RWPE2 (cell line): ENCODE measurements at regions not wholly inside any gene's neighbourhood (a gene's known extent, or its start where the extent isn't known, plus 50 kb on each side); places are given as distances from the start of the nearest gene placed in this dataset.

Experiments used
- ATAC-seq: fragments of 200-7000 bp; cut with Tn5 transposase; 3 replicates; pipeline ENCODE4 v1.9.1; 2021; ENCODE audit warnings: low read depth
- DNase-seq: peaks from one replicate; pipeline ENCODE4 v3.0.0-alpha.2; 2020; ENCODE audit warnings: low spot score
- H3K27ac ChIP-seq: fragments of 450-650 bp; 2 replicates; pipeline ENCODE4 v1.5.1; 2017; ENCODE audit warnings: mild to moderate bottlenecking; ENCODE audit not compliant: poor library complexity, severe bottlenecking
- H3K27me3 ChIP-seq: fragments of 250-450 bp; sonication (Bioruptor Pico); 2 replicates; pipeline ENCODE4 v1.5.1; 2021; ENCODE audit warnings: mild to moderate bottlenecking, moderate library complexity; ENCODE audit not compliant: insufficient read depth, poor library complexity, severe bottlenecking
- H3K36me3 ChIP-seq: fragments of 250-450 bp; sonication (Bioruptor Pico); 2 replicates; pipeline ENCODE4 v1.5.1; 2020; ENCODE audit warnings: low read depth, mild to moderate bottlenecking, moderate library complexity
- H3K4me1 ChIP-seq: fragments of 250-450 bp; sonication (Bioruptor Pico); 2 replicates; pipeline ENCODE4 v1.5.1; 2021; ENCODE audit warnings: mild to moderate bottlenecking, moderate library complexity; ENCODE audit not compliant: insufficient read depth, poor library complexity, severe bottlenecking
- H3K4me3 ChIP-seq: fragments of 250-450 bp; sonication (Bioruptor Pico); 2 replicates; pipeline ENCODE4 v1.5.1; 2021; ENCODE audit warnings: mild to moderate bottlenecking, moderate library complexity; ENCODE audit not compliant: severe bottlenecking
- H3K9me3 ChIP-seq: fragments of 250-450 bp; sonication (Bioruptor Pico); 2 replicates; pipeline ENCODE4 v1.5.1; 2021; ENCODE audit warnings: mild to moderate bottlenecking, moderate library complexity; ENCODE audit not compliant: severe bottlenecking
- CTCF ChIP-seq: fragments of 450-650 bp; IDR thresholded peaks from one replicate; pipeline ENCODE4 v1.5.1; 2017; ENCODE audit warnings: mild to moderate bottlenecking, moderate library complexity; ENCODE audit not compliant: poor library complexity, severe bottlenecking

DNA sequence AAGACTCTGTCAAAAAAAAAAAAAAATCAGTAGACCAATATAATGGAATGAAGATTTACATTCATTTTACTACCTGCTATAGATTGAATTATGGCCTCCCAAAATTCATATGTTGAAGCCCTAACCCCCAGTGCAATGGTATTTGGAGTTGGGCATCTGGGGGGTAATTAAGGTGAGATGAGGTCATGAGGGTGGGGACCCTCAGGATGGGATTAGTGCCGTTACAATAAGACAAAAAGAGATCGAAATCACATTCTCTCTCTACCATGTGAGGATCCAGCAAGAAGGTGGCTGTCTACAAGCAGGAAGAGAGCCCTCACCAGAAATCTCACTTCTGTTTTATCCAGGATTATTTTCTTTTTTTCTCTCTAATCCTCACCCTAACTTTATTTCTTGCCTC lies 100.6 kb upstream of the LOC128125822 start:
- no peaks in the 10 kb centered on the region for H3K9me3 ChIP-seq
- no peak for ATAC-seq

DNA sequence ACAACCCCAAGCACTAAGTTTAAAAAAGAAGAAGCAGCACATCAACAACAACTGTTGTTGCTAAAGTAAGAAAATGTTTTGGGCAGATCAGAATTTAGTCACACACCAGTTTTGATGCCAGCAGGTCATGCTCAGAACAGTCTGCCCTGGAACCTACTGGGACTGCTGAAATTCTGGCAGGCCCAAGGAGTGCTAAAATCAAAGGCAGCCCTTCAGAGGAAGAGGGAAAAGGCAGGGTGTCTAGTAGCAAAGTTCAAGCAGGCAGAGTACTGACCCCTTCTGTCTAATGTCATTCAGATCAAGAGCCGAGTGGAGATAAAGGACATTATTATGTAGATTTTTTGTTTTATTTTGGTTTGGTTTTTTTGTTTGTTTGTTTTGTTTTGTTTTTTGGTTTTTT lies 96.6 kb upstream of the LOC128125822 start:
- Histone ChIP-seq H3K9me3 (no peaks in the 10 kb centered on the region), H3K4me3 (no peak overlapping the region), H3K27me3 (no peaks in the 10 kb centered on the region), H3K36me3 (no peaks in the 10 kb centered on the region), H3K4me1 (no peaks in the 10 kb centered on the region), H3K27ac (no peak overlapping the region)
- no peak for DNase-seq
- ATAC-seq = no peak
- TF ChIP-seq CTCF = no peak

More for the DNA sequence above, 100.6 kb upstream of the LOC128125822 start:
- DNase-seq = no peak
- TF ChIP-seq CTCF = no peak
- Histone ChIP-seq H3K27me3 (no peaks in the 10 kb centered on the region), H3K4me3 (no peak overlapping the region), H3K4me1 (no peaks in the 10 kb centered on the region), H3K27ac (no peak overlapping the region), H3K36me3 (no peaks in the 10 kb centered on the region)

- Histone ChIP-seq H3K4me1 (no peaks in the 10 kb centered on the region), H3K9me3 (no peaks in the 10 kb centered on the region), H3K4me3 (no peak overlapping the region), H3K27me3 (no peaks in the 10 kb centered on the region), H3K27ac (no peak overlapping the region), H3K36me3 (no peaks in the 10 kb centered on the region)
- no peak for ATAC-seq
- no peak for TF ChIP-seq CTCF
- no peak for DNase-seq
These were observed 96.0 kb upstream of the LOC128125822 start for GRCh38 chr6:63476302-63476701.

- no peak for DNase-seq
These were observed 94.7 kb upstream of the LOC128125822 start for GRCh38 chr6:63477422-63478040.

More at GRCh38 chr6:63477422-63478040, 94.7 kb upstream of the LOC128125822 start:
- H3K27me3 ChIP-seq = no peaks in the 10 kb centered on the region
- H3K27ac ChIP-seq = no peak overlapping the region
- H3K4me1 ChIP-seq = no peaks in the 10 kb centered on the region
- H3K4me3 ChIP-seq = no peak overlapping the region
- ATAC-seq = no peak
- TF ChIP-seq CTCF = no peak
- no peaks in the 10 kb centered on the region for H3K9me3 ChIP-seq
- H3K36me3 ChIP-seq = no peaks in the 10 kb centered on the region
